ENCODE measurements at regions not wholly inside any gene's neighbourhood (a gene's known extent, or its start where the extent isn't known, plus 50 kb on each side); places are given as distances from the start of the nearest gene placed in this dataset.

GRCh38 chr2:66082581-66082980, 352.3 kb upstream of the MEIS1 start:
- no peak overlapping the region for H3K9ac ChIP-seq (ENCODE audit: low read length)
- no peaks in the 10 kb centered on the region for H3K79me2 ChIP-seq (ENCODE audit: insufficient read depth, low read length)
- no peak overlapping the region for H3K4me2 ChIP-seq (ENCODE audit: low read depth, low read length, poor library complexity, severe bottlenecking)
- H2AFZ ChIP-seq (ENCODE audit: low read depth, low read length, severe bottlenecking): no peak overlapping the region
- H3K27ac ChIP-seq (ENCODE audit: low read depth, low read length): no peak overlapping the region
- no peak overlapping the region for H3K4me3 ChIP-seq (ENCODE audit: insufficient read depth, low read length, poor library complexity, severe bottlenecking)
- H3K9me2 ChIP-seq (replicated peaks; ENCODE audit: insufficient read depth, low read length): no peaks in the 10 kb centered on the region
- H3K9me3 ChIP-seq (ENCODE audit: insufficient read depth, low read length): no peaks in the 10 kb centered on the region
- H3F3A ChIP-seq (ENCODE audit: insufficient read depth): no peaks in the 10 kb centered on the region
- no peaks in the 10 kb centered on the region for H3K36me3 ChIP-seq (ENCODE audit: low read length)
- no peaks in the 10 kb centered on the region for H3K27me3 ChIP-seq (ENCODE audit: low read length)
- TF ChIP-seq, protein P1, sequence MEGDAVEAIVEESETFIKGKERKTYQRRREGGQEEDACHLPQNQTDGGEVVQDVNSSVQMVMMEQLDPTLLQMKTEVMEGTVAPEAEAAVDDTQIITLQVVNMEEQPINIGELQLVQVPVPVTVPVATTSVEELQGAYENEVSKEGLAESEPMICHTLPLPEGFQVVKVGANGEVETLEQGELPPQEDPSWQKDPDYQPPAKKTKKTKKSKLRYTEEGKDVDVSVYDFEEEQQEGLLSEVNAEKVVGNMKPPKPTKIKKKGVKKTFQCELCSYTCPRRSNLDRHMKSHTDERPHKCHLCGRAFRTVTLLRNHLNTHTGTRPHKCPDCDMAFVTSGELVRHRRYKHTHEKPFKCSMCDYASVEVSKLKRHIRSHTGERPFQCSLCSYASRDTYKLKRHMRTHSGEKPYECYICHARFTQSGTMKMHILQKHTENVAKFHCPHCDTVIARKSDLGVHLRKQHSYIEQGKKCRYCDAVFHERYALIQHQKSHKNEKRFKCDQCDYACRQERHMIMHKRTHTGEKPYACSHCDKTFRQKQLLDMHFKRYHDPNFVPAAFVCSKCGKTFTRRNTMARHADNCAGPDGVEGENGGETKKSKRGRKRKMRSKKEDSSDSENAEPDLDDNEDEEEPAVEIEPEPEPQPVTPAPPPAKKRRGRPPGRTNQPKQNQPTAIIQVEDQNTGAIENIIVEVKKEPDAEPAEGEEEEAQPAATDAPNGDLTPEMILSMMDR (IDR thresholded peaks at IDR 0.05; ENCODE audit: insufficient read depth, low read length, poor library complexity, severe bottlenecking): no peak
- TF ChIP-seq EZH2phosphoT487 (conservative IDR thresholded peaks at IDR 0.05; ENCODE audit: low read length): no peak
- no peaks in the 10 kb centered on the region for H4K20me1 ChIP-seq (ENCODE audit: low read depth, low read length)

- Histone ChIP-seq H3K9me2 (replicated peaks; ENCODE audit: insufficient read depth, low read length) (no peaks in the 10 kb centered on the region), H3K36me3 (ENCODE audit: low read length) (no peaks in the 10 kb centered on the region), H3K9ac (ENCODE audit: low read length) (no peak overlapping the region), H3F3A (ENCODE audit: insufficient read depth) (no peaks in the 10 kb centered on the region), H3K27me3 (ENCODE audit: low read length) (no peaks in the 10 kb centered on the region), H3K9me3 (ENCODE audit: insufficient read depth, low read length) (no peaks in the 10 kb centered on the region), H4K20me1 (ENCODE audit: low read depth, low read length) (no peaks in the 10 kb centered on the region), H3K27ac (ENCODE audit: low read depth, low read length) (no peak overlapping the region), H2AFZ (ENCODE audit: low read depth, low read length, severe bottlenecking) (no peak overlapping the region), H3K4me3 (ENCODE audit: insufficient read depth, low read length, poor library complexity, severe bottlenecking) (no peak overlapping the region), H3K79me2 (ENCODE audit: insufficient read depth, low read length) (no peaks in the 10 kb centered on the region), H3K4me2 (ENCODE audit: low read depth, low read length, poor library complexity, severe bottlenecking) (no peak overlapping the region)
- TF ChIP-seq, protein P1 (IDR thresholded peaks at IDR 0.05; ENCODE audit: insufficient read depth, low read length, poor library complexity, severe bottlenecking): no peak
- no peak for TF ChIP-seq EZH2phosphoT487 (conservative IDR thresholded peaks at IDR 0.05; ENCODE audit: low read length)
Measured at GRCh38 chr2:66080127-66080526, 354.8 kb upstream of the MEIS1 start.

DNA sequence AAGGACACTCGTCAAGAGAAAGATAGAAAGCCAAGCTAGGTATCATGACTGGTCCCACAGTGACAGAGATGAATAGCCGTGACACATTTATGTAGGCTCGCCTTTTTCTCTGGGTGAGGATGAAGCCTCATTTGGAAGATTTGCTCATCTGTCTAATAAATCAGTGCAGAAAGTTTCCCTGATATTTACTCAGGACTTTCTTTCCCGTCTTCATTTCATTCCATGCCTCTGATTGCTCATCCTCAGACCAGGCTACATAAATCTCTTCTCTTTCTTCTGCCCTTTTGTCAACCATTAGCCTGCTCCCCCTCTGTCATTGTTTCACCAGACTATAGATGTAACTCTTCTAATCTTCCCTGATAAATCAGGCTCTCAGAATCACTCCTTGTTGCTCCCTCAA, 361.8 kb upstream of the MEIS1 start:
- Histone ChIP-seq H3K4me3 (ENCODE audit: insufficient read depth, low read length, poor library complexity, severe bottlenecking) (no peak overlapping the region), H3K9ac (ENCODE audit: low read length) (no peak overlapping the region), H3K79me2 (ENCODE audit: insufficient read depth, low read length) (no peaks in the 10 kb centered on the region), H3K27me3 (ENCODE audit: low read length) (no peaks in the 10 kb centered on the region), H2AFZ (ENCODE audit: low read depth, low read length, severe bottlenecking) (no peak overlapping the region), H3K4me2 (ENCODE audit: low read depth, low read length, poor library complexity, severe bottlenecking) (no peak overlapping the region), H3K27ac (ENCODE audit: low read depth, low read length) (no peak overlapping the region), H3K36me3 (ENCODE audit: low read length) (no peaks in the 10 kb centered on the region), H3F3A (ENCODE audit: insufficient read depth) (no peaks in the 10 kb centered on the region), H4K20me1 (ENCODE audit: low read depth, low read length) (no peaks in the 10 kb centered on the region), H3K9me2 (replicated peaks; ENCODE audit: insufficient read depth, low read length) (no peaks in the 10 kb centered on the region), H3K9me3 (ENCODE audit: insufficient read depth, low read length) (no peaks in the 10 kb centered on the region)
- no peak for TF ChIP-seq EZH2phosphoT487 (conservative IDR thresholded peaks at IDR 0.05; ENCODE audit: low read length)
- TF ChIP-seq, protein P1 (IDR thresholded peaks at IDR 0.05; ENCODE audit: insufficient read depth, low read length, poor library complexity, severe bottlenecking): no peak
